ENCODE measurements at regions not wholly inside any gene's neighbourhood (a gene's known extent, or its start where the extent isn't known, plus 50 kb on each side); places are given as distances from the start of the nearest gene placed in this dataset.

- Histone ChIP-seq H3K4me1 (ENCODE audit: control insufficient read depth in 1 of 2, insufficient read depth in 2 of 2, low read length in 2 of 2) (no peaks in the 10 kb centered on the region), H3K27me3 (ENCODE audit: control insufficient read depth in 2 of 2, insufficient read depth in 2 of 2, low read length in 2 of 2) (no peaks in the 10 kb centered on the region), H3K9me3 (replicated peaks in 1 of 2; ENCODE audit: control insufficient read depth in 1 of 2, insufficient read depth in 1 of 2, low read length in 2 of 2) (no peaks in the 10 kb centered on the region), H3K27ac (ENCODE audit: low read depth in 1 of 2, low read length in 2 of 2) (no peak overlapping the region), H3K4me2 (replicated peaks; ENCODE audit: extremely low read depth, low read length, poor library complexity, severe bottlenecking) (no peak overlapping the region), H3K79me2 (ENCODE audit: insufficient read depth, low read length) (no peaks in the 10 kb centered on the region), H3K9ac (ENCODE audit: insufficient read depth, low read length, poor library complexity, severe bottlenecking) (no peak overlapping the region), H2AFZ (ENCODE audit: insufficient read depth, low read depth, low read length, poor library complexity, severe bottlenecking) (no peak overlapping the region), H3K4me3 (replicated peaks in 1 of 3; ENCODE audit: low read depth in 2 of 3, low read length in 3 of 3) (no peak overlapping the region), H3K36me3 (replicated peaks in 1 of 2; ENCODE audit: control insufficient read depth in 1 of 2, insufficient read depth in 2 of 2, low read length in 2 of 2) (no peaks in the 10 kb centered on the region), H4K20me1 (ENCODE audit: insufficient read depth, low read length) (no peaks in the 10 kb centered on the region)
- no peak for DNase-seq
- H3K4me3 Mint-ChIP-seq = no peak overlapping the region
- TF ChIP-seq CTCF (IDR thresholded peaks at IDR 0.05) = no peak
- intact Hi-C loops (cut with micrococcal nuclease) = no loop called here
- no peaks in the 10 kb centered on the region for H3K4me1 Mint-ChIP-seq
- H3K27me3 Mint-ChIP-seq (ENCODE audit: low read depth in 3 of 3) = peaks cover 0 to 5% (median 0%) of the 10 kb centered on the region in 3 donors
- no peaks in the 10 kb centered on the region for H3K9me3 Mint-ChIP-seq
- no peak overlapping the region for H3K27ac Mint-ChIP-seq
- 83% methylated on average over 1 of the region's 3 CpGs for WGBS (ENCODE audit: insufficient coverage)
- no peaks in the 10 kb centered on the region for H3K36me3 Mint-ChIP-seq
These were observed 196.8 kb upstream of the HDDC2 start for GRCh38 chr6:125498606-125499005.

GRCh38 chr6:125499535-125499934 lies 197.8 kb upstream of the HDDC2 start:
- Mint-ChIP-seq H3K27ac (no peak overlapping the region), H3K36me3 (no peaks in the 10 kb centered on the region), H3K9me3 (no peaks in the 10 kb centered on the region), H3K27me3 (ENCODE audit: low read depth in 3 of 3) (peaks cover 0 to 5% (median 0%) of the 10 kb centered on the region in 3 donors), H3K4me1 (no peaks in the 10 kb centered on the region), H3K4me3 (no peak overlapping the region)
- no peaks in the 10 kb centered on the region for H3K9me3 ChIP-seq (replicated peaks in 1 of 2; ENCODE audit: control insufficient read depth in 1 of 2, insufficient read depth in 1 of 2, low read length in 2 of 2)
- no peak overlapping the region for H3K27ac ChIP-seq (ENCODE audit: low read depth in 1 of 2, low read length in 2 of 2)
- H3K9ac ChIP-seq (ENCODE audit: insufficient read depth, low read length, poor library complexity, severe bottlenecking) = no peak overlapping the region
- no peak overlapping the region for H3K4me3 ChIP-seq (replicated peaks in 1 of 3; ENCODE audit: low read depth in 2 of 3, low read length in 3 of 3)
- H2AFZ ChIP-seq (ENCODE audit: insufficient read depth, low read depth, low read length, poor library complexity, severe bottlenecking) = no peak overlapping the region
- intact Hi-C loops (cut with micrococcal nuclease) = no loop called here
- H3K79me2 ChIP-seq (ENCODE audit: insufficient read depth, low read length) = no peaks in the 10 kb centered on the region
- no peaks in the 10 kb centered on the region for H4K20me1 ChIP-seq (ENCODE audit: insufficient read depth, low read length)
- H3K27me3 ChIP-seq (ENCODE audit: control insufficient read depth in 2 of 2, insufficient read depth in 2 of 2, low read length in 2 of 2) = no peaks in the 10 kb centered on the region
- DNase-seq = no peak
- TF ChIP-seq CTCF (IDR thresholded peaks at IDR 0.05) = no peak
- H3K4me2 ChIP-seq (replicated peaks; ENCODE audit: extremely low read depth, low read length, poor library complexity, severe bottlenecking) = no peak overlapping the region
- H3K4me1 ChIP-seq (ENCODE audit: control insufficient read depth in 1 of 2, insufficient read depth in 2 of 2, low read length in 2 of 2) = no peaks in the 10 kb centered on the region
- no peaks in the 10 kb centered on the region for H3K36me3 ChIP-seq (replicated peaks in 1 of 2; ENCODE audit: control insufficient read depth in 1 of 2, insufficient read depth in 2 of 2, low read length in 2 of 2)
